ENCODE measurements at regions not wholly inside any gene's neighbourhood (a gene's known extent, or its start where the extent isn't known, plus 50 kb on each side); places are given as distances from the start of the nearest gene placed in this dataset.

- DNase-seq, result no peak
Observed at GRCh38 chr13:53520132-53520531, 491.5 kb downstream of the OLFM4 start.

- DNase-seq, result no peak
Observed at GRCh38 chr13:53522034-53522433, 493.4 kb downstream of the OLFM4 start.

- DNase-seq, result no peak
Observed at GRCh38 chr13:53537586-53537985, 509.0 kb downstream of the OLFM4 start.

- DNase-seq, result no peak
Observed at GRCh38 chr13:53545340-53545941, 516.8 kb downstream of the OLFM4 start.

GRCh38 chr13:53560556-53560955 lies 531.9 kb downstream of the OLFM4 start:
- DNase-seq, result no peak

- no peak for DNase-seq
Observed at GRCh38 chr13:53562419-53562818, 533.8 kb downstream of the OLFM4 start.

GRCh38 chr13:53568491-53568890 lies 539.9 kb downstream of the OLFM4 start:
- no peak for DNase-seq

GRCh38 chr13:53569453-53569852 lies 540.8 kb downstream of the OLFM4 start:
- DNase-seq, result no peak

- DNase-seq, result no peak
Observed at GRCh38 chr13:53601113-53601512, 572.5 kb downstream of the OLFM4 start.

- DNase-seq, result no peak
Observed at GRCh38 chr13:53605326-53605725, 576.7 kb downstream of the OLFM4 start.

GRCh38 chr13:53612200-53612599 lies 583.6 kb downstream of the OLFM4 start:
- DNase-seq, result no peak

- no peak for DNase-seq
Observed at GRCh38 chr13:53622456-53622855, 593.8 kb downstream of the OLFM4 start.

GRCh38 chr13:53623146-53623545 lies 594.5 kb downstream of the OLFM4 start:
- no peak for DNase-seq

- DNase-seq, result no peak
Observed at GRCh38 chr13:53631511-53631910, 602.9 kb downstream of the OLFM4 start.

GRCh38 chr13:53638040-53638439 lies 609.4 kb downstream of the OLFM4 start:
- no peak for DNase-seq

- no peak for DNase-seq
Observed at GRCh38 chr13:53642306-53642705, 613.7 kb downstream of the OLFM4 start.

- DNase-seq, result no peak
Observed at GRCh38 chr13:53648673-53649072, 620.1 kb downstream of the OLFM4 start.

- no peak for DNase-seq
Observed at GRCh38 chr13:53672005-53672404, 643.4 kb downstream of the OLFM4 start.

- DNase-seq, result no peak
Observed at GRCh38 chr13:53683146-53683545, 654.5 kb downstream of the OLFM4 start.

GRCh38 chr13:53683608-53684007 lies 655.0 kb downstream of the OLFM4 start:
- DNase-seq, result no peak

- DNase-seq, result no peak
Observed at GRCh38 chr13:53691417-53691816, 662.8 kb downstream of the OLFM4 start.

GRCh38 chr13:53694814-53695532 lies 666.4 kb downstream of the OLFM4 start:
- no peak for DNase-seq

- no peak for DNase-seq
Observed at GRCh38 chr13:53703371-53704080, 674.9 kb downstream of the OLFM4 start.

GRCh38 chr13:53719281-53719680 lies 690.7 kb downstream of the OLFM4 start:
- no peak for DNase-seq

Data from T-helper 1 cell (primary cell).